ENCODE measurements at regions not wholly inside any gene's neighbourhood (a gene's known extent, or its start where the extent isn't known, plus 50 kb on each side); places are given as distances from the start of the nearest gene placed in this dataset.
"Not testable (repeated sequence)": the region's sequence is repeated elsewhere in the genome, so short reads cannot be mapped to it uniquely, and the experiment has no call there.

DNA sequence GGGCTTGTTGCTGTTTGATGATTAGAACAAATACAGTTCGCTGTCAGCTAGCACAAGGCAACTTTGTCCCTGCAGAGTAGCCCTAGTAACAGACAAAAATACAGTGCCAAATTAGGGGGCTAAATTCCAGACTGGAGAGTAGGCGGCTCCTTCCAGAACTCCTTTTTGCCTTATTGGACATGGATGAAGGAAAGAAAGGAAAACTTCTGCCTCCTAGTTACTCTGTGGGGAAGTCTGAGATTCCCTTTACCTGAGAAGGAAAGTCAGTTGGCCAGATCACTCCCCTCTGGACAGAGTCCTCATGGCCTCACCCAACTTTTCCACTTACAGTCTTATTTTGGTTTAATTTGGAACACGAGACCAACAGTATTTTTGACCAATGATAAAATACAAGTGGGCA is 140.5 kb upstream of the ADAMTS3 start:
- H3K27me3 ChIP-seq = no peaks in the 10 kb centered on the region
- TF ChIP-seq, protein P1, sequence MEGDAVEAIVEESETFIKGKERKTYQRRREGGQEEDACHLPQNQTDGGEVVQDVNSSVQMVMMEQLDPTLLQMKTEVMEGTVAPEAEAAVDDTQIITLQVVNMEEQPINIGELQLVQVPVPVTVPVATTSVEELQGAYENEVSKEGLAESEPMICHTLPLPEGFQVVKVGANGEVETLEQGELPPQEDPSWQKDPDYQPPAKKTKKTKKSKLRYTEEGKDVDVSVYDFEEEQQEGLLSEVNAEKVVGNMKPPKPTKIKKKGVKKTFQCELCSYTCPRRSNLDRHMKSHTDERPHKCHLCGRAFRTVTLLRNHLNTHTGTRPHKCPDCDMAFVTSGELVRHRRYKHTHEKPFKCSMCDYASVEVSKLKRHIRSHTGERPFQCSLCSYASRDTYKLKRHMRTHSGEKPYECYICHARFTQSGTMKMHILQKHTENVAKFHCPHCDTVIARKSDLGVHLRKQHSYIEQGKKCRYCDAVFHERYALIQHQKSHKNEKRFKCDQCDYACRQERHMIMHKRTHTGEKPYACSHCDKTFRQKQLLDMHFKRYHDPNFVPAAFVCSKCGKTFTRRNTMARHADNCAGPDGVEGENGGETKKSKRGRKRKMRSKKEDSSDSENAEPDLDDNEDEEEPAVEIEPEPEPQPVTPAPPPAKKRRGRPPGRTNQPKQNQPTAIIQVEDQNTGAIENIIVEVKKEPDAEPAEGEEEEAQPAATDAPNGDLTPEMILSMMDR (IDR thresholded peaks at IDR 0.05; ENCODE audit: low read depth, low read length) = no peak
- no peaks in the 10 kb centered on the region for H3K9me3 ChIP-seq (ENCODE audit: low read depth)
- peaks cover 6% of the 10 kb centered on the region for H3K4me1 ChIP-seq (ENCODE audit: low read depth)
- no peaks in the 10 kb centered on the region for H3K36me3 ChIP-seq
- no peak overlapping the region for H3K4me3 ChIP-seq
- H3K27ac ChIP-seq = no peak overlapping the region
- DNase-seq (ENCODE audit: low read depth in 1 of 2, low spot score in 1 of 2) = no peak

DNA sequence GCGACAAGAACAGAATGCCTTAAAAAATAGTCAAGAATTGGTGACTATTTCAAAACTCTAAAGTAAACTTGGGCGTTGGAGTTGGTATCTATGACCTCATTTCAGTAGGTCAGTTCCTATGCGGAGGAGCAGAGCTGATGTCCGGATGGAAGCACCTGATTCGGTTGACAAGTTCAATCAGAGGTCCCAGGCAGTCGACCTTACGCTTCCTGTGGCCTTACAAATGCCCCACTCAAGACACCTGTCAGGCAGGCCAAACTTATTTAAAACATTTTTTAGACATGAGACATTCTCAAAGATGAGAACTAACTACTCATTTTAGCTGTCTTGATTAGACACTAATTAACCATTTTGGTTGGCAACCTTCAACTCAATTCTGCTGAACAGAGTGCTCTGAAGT is 137.7 kb upstream of the ADAMTS3 start:
- TF ChIP-seq, protein P1 (IDR thresholded peaks at IDR 0.05; ENCODE audit: low read depth, low read length) = no peak
- Histone ChIP-seq H3K4me3 (no peak overlapping the region), H3K9me3 (ENCODE audit: low read depth) (no peaks in the 10 kb centered on the region), H3K27me3 (no peaks in the 10 kb centered on the region), H3K4me1 (ENCODE audit: low read depth) (peaks cover 17% of the 10 kb centered on the region), H3K36me3 (no peaks in the 10 kb centered on the region), H3K27ac (no peak overlapping the region)
- DNase-seq (ENCODE audit: low read depth in 1 of 2, low spot score in 1 of 2) = no peak

- H3K36me3 ChIP-seq; H3K27ac ChIP-seq; DNase-seq (ENCODE audit: low read depth in 1 of 2, low spot score in 1 of 2); H3K4me3 ChIP-seq; H3K9me3 ChIP-seq (ENCODE audit: low read depth); H3K27me3 ChIP-seq: not testable (repeated sequence)
- H3K4me1 ChIP-seq (ENCODE audit: low read depth) = peaks cover 17% of the 10 kb centered on the region
These were observed 136.1 kb upstream of the ADAMTS3 start for GRCh38 chr4:72704925-72705640.

GRCh38 chr4:72702948-72703347 is 133.9 kb upstream of the ADAMTS3 start:
- no peaks in the 10 kb centered on the region for H3K27me3 ChIP-seq
- H3K27ac ChIP-seq = no peak overlapping the region
- no peaks in the 10 kb centered on the region for H3K36me3 ChIP-seq
- TF ChIP-seq, protein P1 (IDR thresholded peaks at IDR 0.05; ENCODE audit: low read depth, low read length) = no peak
- H3K4me3 ChIP-seq = no peak overlapping the region
- peak in 1 of 2 donors; percentile 6 for DNase-seq (ENCODE audit: low read depth in 1 of 2, low spot score in 1 of 2)
- no peaks in the 10 kb centered on the region for H3K9me3 ChIP-seq (ENCODE audit: low read depth)
- peaks cover 17% of the 10 kb centered on the region for H3K4me1 ChIP-seq (ENCODE audit: low read depth)

- H3K9me3 ChIP-seq (ENCODE audit: low read depth) = no peaks in the 10 kb centered on the region
- DNase-seq (ENCODE audit: low read depth in 1 of 2, low spot score in 1 of 2) = peak; percentile 68 to 75
- H3K4me1 ChIP-seq (ENCODE audit: low read depth) = peaks cover 17% of the 10 kb centered on the region
- H3K4me3 ChIP-seq = no peak overlapping the region
- H3K36me3 ChIP-seq = no peaks in the 10 kb centered on the region
- no peaks in the 10 kb centered on the region for H3K27me3 ChIP-seq
- no peak overlapping the region for H3K27ac ChIP-seq
- TF ChIP-seq, protein P1 (IDR thresholded peaks at IDR 0.05; ENCODE audit: low read depth, low read length) = peak; percentile 71
These were observed 133.2 kb upstream of the ADAMTS3 start for GRCh38 chr4:72701987-72702819.

GRCh38 chr4:72690771-72691170 is 121.8 kb upstream of the ADAMTS3 start:
- Histone ChIP-seq H3K27ac (no peak overlapping the region), H3K9me3 (ENCODE audit: low read depth) (no peaks in the 10 kb centered on the region), H3K4me3 (no peak overlapping the region), H3K4me1 (ENCODE audit: low read depth) (peaks cover 18% of the 10 kb centered on the region), H3K27me3 (no peaks in the 10 kb centered on the region), H3K36me3 (no peaks in the 10 kb centered on the region)
- peak in 1 of 2 donors; percentile 11 for DNase-seq (ENCODE audit: low read depth in 1 of 2, low spot score in 1 of 2)
- TF ChIP-seq, protein P1 (IDR thresholded peaks at IDR 0.05; ENCODE audit: low read depth, low read length) = no peak
